GM12892 (cell line): ENCODE measurements at regions not wholly inside any gene's neighbourhood (a gene's known extent, or its start where the extent isn't known, plus 50 kb on each side); places are given as distances from the start of the nearest gene placed in this dataset.

Experiments
- POLR2A ChIP-seq: IDR thresholded peaks from 2 replicates; pipeline ENCODE4 v1.6.1; 2011; ENCODE audit warnings: low read depth, low read length, control low read depth
- TAF1 ChIP-seq: IDR thresholded peaks from 2 replicates; pipeline ENCODE4 v1.6.1; 2011; ENCODE audit warnings: low read depth, mild to moderate bottlenecking, control low read depth, low read length, borderline replicate concordance

GRCh38 chr15:96234109-96234892 lies 96.2 kb upstream of the NR2F2 start:
- TF ChIP-seq TAF1 (no peak), POLR2A (no peak)
